Trophoblast cell (in vitro differentiated cells and primary cell): ENCODE measurements at regions not wholly inside any gene's neighbourhood (a gene's known extent, or its start where the extent isn't known, plus 50 kb on each side); places are given as distances from the start of the nearest gene placed in this dataset.

ENCODE experiments used
- DNase-seq, 2 donors: peaks; one replicate each; pipeline ENCODE4 v3.0.0-alpha.2; 2016
- H2AFZ ChIP-seq: 2 replicates; pipeline ENCODE4 v1.6.1; 2013; ENCODE audit warnings: low read length, moderate library complexity, mild to moderate bottlenecking; ENCODE audit not compliant: insufficient read depth, poor library complexity
- H2AK5ac ChIP-seq: 2 replicates; pipeline ENCODE4 v1.6.1; 2013; ENCODE audit warnings: mild to moderate bottlenecking, low read length
- H2BK120ac ChIP-seq: 2 replicates; pipeline ENCODE4 v1.6.1; 2013; ENCODE audit warnings: low read length, mild to moderate bottlenecking, moderate library complexity; ENCODE audit not compliant: insufficient read depth, poor library complexity
- H2BK12ac ChIP-seq: 2 replicates; pipeline ENCODE4 v1.6.1; 2013; ENCODE audit warnings: mild to moderate bottlenecking, low read length, moderate library complexity
- H2BK5ac ChIP-seq: 2 replicates; pipeline ENCODE4 v1.6.1; 2013; ENCODE audit warnings: low read length, low read depth, moderate library complexity, mild to moderate bottlenecking; ENCODE audit not compliant: poor library complexity
- H3K14ac ChIP-seq: 2 replicates; pipeline ENCODE4 v1.6.1; 2013; ENCODE audit warnings: mild to moderate bottlenecking, low read length
- H3K18ac ChIP-seq: 2 replicates; pipeline ENCODE4 v1.6.1; 2013; ENCODE audit warnings: mild to moderate bottlenecking, low read length
- H3K23ac ChIP-seq: 2 replicates; pipeline ENCODE4 v1.6.1; 2013; ENCODE audit warnings: low read length
- H3K27ac ChIP-seq: 2 replicates; pipeline ENCODE4 v1.5.1; 2013; ENCODE audit warnings: low read depth, mild to moderate bottlenecking, inconsistent platforms, low read length, moderate library complexity
- H3K27me3 ChIP-seq: 2 replicates; pipeline ENCODE4 v1.6.1; 2013; ENCODE audit warnings: inconsistent platforms, mild to moderate bottlenecking, low read length, moderate library complexity; ENCODE audit not compliant: insufficient read depth
- H3K36me3 ChIP-seq, 2 experiments: 1 replicate in 1 of 2; 2 replicates in 1 of 2; pipeline ENCODE4 v1.6.1; 2013; ENCODE audit warnings: low read length in 2 of 2, mild to moderate bottlenecking in 2 of 2, moderate library complexity in 1 of 2; ENCODE audit not compliant: insufficient read depth in 2 of 2, control insufficient read depth in 1 of 2
- H3K4ac ChIP-seq: 2 replicates; pipeline ENCODE4 v1.6.1; 2013; ENCODE audit warnings: low read depth, mild to moderate bottlenecking, low read length, moderate library complexity
- H3K4me1 ChIP-seq, 2 experiments: 1 replicate in 1 of 2; 2 replicates in 1 of 2; pipeline ENCODE4 v1.6.1; 2013; ENCODE audit warnings: low read length in 2 of 2, mild to moderate bottlenecking in 2 of 2, moderate library complexity in 1 of 2; ENCODE audit not compliant: insufficient read depth in 2 of 2, control insufficient read depth in 1 of 2
- H3K4me2 ChIP-seq: 2 replicates; pipeline ENCODE4 v1.6.1; 2013; ENCODE audit warnings: inconsistent platforms, mild to moderate bottlenecking, low read length, moderate library complexity
- H3K4me3 ChIP-seq: 2 replicates; pipeline ENCODE4 v1.5.1; 2013; ENCODE audit warnings: mild to moderate bottlenecking, low read depth, low read length, inconsistent platforms
- H3K79me1 ChIP-seq: one replicate; pipeline ENCODE4 v1.6.1; 2013; ENCODE audit warnings: low read length
- H3K79me2 ChIP-seq: 2 replicates; pipeline ENCODE4 v1.6.1; 2013; ENCODE audit warnings: low read length, mild to moderate bottlenecking; ENCODE audit not compliant: control insufficient read depth, insufficient read depth, poor library complexity
- H3K9ac ChIP-seq: 2 replicates; pipeline ENCODE4 v1.6.1; 2013; ENCODE audit warnings: mild to moderate bottlenecking, low read length
- H3K9me3 ChIP-seq: 2 replicates; pipeline ENCODE4 v1.6.1; 2013; ENCODE audit warnings: low read depth, mild to moderate bottlenecking, control low read depth, inconsistent platforms, low read length; ENCODE audit not compliant: insufficient read depth
- H4K12ac ChIP-seq: 2 replicates; pipeline ENCODE4 v1.6.1; 2013; ENCODE audit warnings: low read depth, mild to moderate bottlenecking, low read length, moderate library complexity
- H4K8ac ChIP-seq: 2 replicates; pipeline ENCODE4 v1.6.1; 2013; ENCODE audit warnings: low read depth, mild to moderate bottlenecking, low read length, moderate library complexity
- H4K91ac ChIP-seq: one replicate; pipeline ENCODE4 v1.6.1; 2013; ENCODE audit warnings: low read depth, mild to moderate bottlenecking, low read length, moderate library complexity
- WGBS: extraction: QIAGEN DNeasy Blood & Tissue Kit; methylation state at CpG from one replicate; pipeline ENCODE4 v1.1.7; 2013; ENCODE audit warnings: missing lambda C conversion rate; ENCODE audit not compliant: insufficient read length, insufficient coverage; ENCODE audit errors: extremely low coverage; 5-methylcytosine and 5-hydroxymethylcytosine counted together

DNA sequence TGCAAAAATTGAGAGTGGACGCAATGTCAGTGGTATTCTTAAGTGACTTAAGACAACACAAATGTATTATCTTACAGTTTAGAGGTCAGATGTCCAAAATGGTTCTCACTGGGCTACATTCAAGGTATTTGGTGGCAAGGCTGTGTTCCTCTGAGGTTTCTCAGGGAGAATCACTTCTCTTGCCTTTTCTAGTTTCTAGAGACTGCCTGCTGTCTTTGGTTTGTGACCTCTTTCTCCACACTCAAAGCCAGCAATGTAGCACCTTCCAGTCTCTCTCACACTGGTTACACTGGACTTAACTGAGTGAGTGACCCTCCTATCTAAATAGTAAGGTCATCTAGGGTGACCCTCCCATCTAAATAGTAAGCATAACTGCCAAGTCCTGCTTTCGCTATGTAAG, 613.2 kb upstream of the COBL start:
- Histone ChIP-seq H3K27me3 (no peaks in the 10 kb centered on the region), H3K4ac (no peak overlapping the region), H3K79me1 (no peaks in the 10 kb centered on the region), H3K4me1 (no peaks in the 10 kb centered on the region), H2AK5ac (no peak overlapping the region), H3K36me3 (no peaks in the 10 kb centered on the region), H2AFZ (no peak overlapping the region), H2BK120ac (no peak overlapping the region), H3K27ac (no peak overlapping the region), H4K8ac (no peak overlapping the region), H3K14ac (no peak overlapping the region), H3K9me3 (no peaks in the 10 kb centered on the region), H3K4me3 (no peak overlapping the region), H3K23ac (no peak overlapping the region), H4K91ac (no peak overlapping the region), H2BK5ac (no peak overlapping the region), H3K18ac (no peak overlapping the region), H3K4me2 (no peak overlapping the region), H2BK12ac (no peak overlapping the region), H3K9ac (no peak overlapping the region), H3K79me2 (no peaks in the 10 kb centered on the region), H4K12ac (no peak overlapping the region)
- no peak for DNase-seq
- whole genome bisulfite sequencing: no CpG with 5 or more reads among the region's 2 CpGs

DNA sequence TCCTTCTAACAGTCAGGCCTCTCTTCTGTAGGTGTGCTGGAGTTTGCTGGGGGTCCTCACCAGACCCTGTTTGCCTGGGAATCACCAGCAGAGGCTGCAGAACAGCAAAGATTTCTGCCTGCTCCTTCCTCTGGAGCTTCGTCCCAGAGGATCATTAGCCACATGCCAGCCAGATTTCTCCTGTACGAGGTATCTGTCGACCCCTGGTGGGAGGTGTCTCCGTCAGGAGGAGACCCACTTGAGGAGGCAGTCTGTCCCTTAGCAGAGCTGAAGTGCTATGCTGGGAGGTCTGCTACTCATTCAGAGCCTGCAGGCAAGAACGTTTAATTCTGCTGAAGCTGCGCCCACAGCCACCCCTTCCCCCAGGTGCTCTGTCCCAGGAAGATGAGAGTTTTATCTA, 611.1 kb upstream of the COBL start:
- Histone ChIP-seq H3K9ac (no peak overlapping the region), H3K4me1 (no peaks in the 10 kb centered on the region), H3K23ac (no peak overlapping the region), H3K36me3 (no peaks in the 10 kb centered on the region), H2BK12ac (no peak overlapping the region), H3K79me2 (no peaks in the 10 kb centered on the region), H3K18ac (no peak overlapping the region), H2BK5ac (no peak overlapping the region), H3K79me1 (no peaks in the 10 kb centered on the region), H3K9me3 (no peaks in the 10 kb centered on the region), H4K8ac (no peak overlapping the region), H2BK120ac (no peak overlapping the region), H3K4me2 (no peak overlapping the region), H3K27me3 (no peaks in the 10 kb centered on the region), H3K4me3 (no peak overlapping the region), H3K14ac (no peak overlapping the region), H4K91ac (no peak overlapping the region), H3K4ac (no peak overlapping the region), H2AK5ac (no peak overlapping the region), H2AFZ (no peak overlapping the region), H4K12ac (no peak overlapping the region), H3K27ac (no peak overlapping the region)
- WGBS: no CpG with 5 or more reads among the region's 6 CpGs
- no peak for DNase-seq

DNA sequence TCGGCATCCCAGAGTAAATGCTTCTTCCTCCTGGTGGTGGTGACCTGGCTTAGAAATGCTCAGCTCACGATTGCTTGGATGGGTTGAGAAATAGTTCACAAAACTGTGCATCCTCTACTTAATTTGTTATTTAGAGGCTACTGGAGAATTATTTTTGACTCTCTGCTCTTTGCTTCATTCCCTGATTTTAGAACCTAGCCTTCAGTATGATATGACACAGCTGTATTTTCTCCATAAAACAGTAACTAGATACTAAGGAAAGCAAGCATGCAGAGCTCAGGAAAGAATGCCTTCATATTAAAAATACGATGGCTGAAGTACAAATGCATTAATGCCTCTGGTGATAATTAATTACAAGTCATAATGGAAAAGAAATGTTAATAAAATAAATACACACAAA, 602.0 kb upstream of the COBL start:
- Histone ChIP-seq H2BK120ac (no peak overlapping the region), H4K12ac (no peak overlapping the region), H3K36me3 (no peaks in the 10 kb centered on the region), H2AFZ (no peak overlapping the region), H3K27me3 (no peaks in the 10 kb centered on the region), H3K4me1 (no peaks in the 10 kb centered on the region), H4K91ac (no peak overlapping the region), H2BK12ac (no peak overlapping the region), H4K8ac (no peak overlapping the region), H3K9me3 (no peaks in the 10 kb centered on the region), H3K27ac (no peak overlapping the region), H3K4me3 (no peak overlapping the region), H3K18ac (no peak overlapping the region), H3K4me2 (no peak overlapping the region), H3K14ac (no peak overlapping the region), H3K4ac (no peak overlapping the region), H3K23ac (no peak overlapping the region), H3K79me1 (no peaks in the 10 kb centered on the region), H3K9ac (no peak overlapping the region), H2AK5ac (no peak overlapping the region), H2BK5ac (no peak overlapping the region), H3K79me2 (no peaks in the 10 kb centered on the region)
- no peak for DNase-seq
- no CpG with 5 or more reads among the region's 3 CpGs for WGBS

DNA sequence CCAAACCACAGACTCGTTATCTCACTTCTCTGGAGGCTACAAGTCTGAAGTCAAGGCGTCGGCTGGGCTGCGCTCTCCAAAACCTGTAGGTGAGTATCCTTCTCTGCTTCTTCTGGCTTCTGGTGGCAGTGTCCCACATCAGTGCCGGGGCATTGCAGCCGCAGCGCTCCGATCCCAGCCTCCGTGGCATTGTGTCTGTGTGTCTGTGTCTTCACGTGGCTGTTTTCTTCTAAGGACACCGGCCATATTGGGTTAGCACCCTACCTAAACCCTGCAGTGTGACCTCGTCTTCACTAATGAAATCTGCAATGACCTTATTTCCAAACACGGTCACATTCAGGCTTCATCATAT, 584.9 kb upstream of the COBL start:
- no peak overlapping the region for H2AFZ ChIP-seq
- no peak overlapping the region for H2BK120ac ChIP-seq
- no peak overlapping the region for H3K23ac ChIP-seq
- no peak overlapping the region for H4K8ac ChIP-seq
- no peak overlapping the region for H3K27ac ChIP-seq
- H3K9me3 ChIP-seq: no peaks in the 10 kb centered on the region
- no peaks in the 10 kb centered on the region for H3K4me1 ChIP-seq
- H3K4me2 ChIP-seq: no peak overlapping the region
- H2BK12ac ChIP-seq: no peak overlapping the region
- no peak overlapping the region for H2BK5ac ChIP-seq
- H4K12ac ChIP-seq: no peak overlapping the region
- no peak overlapping the region for H3K14ac ChIP-seq
- no peaks in the 10 kb centered on the region for H3K79me2 ChIP-seq
- WGBS: no CpG with 5 or more reads among the region's 13 CpGs
- H3K18ac ChIP-seq: no peak overlapping the region
- H2AK5ac ChIP-seq: no peak overlapping the region
- H4K91ac ChIP-seq: no peak overlapping the region
- no peak for DNase-seq
- H3K9ac ChIP-seq: no peak overlapping the region
- H3K79me1 ChIP-seq: no peaks in the 10 kb centered on the region
- H3K36me3 ChIP-seq: no peaks in the 10 kb centered on the region
- no peak overlapping the region for H3K4ac ChIP-seq
- H3K4me3 ChIP-seq: no peak overlapping the region
- H3K27me3 ChIP-seq: no peaks in the 10 kb centered on the region
